NCI-H1694 treated with DMSO at 0.1 percent for 48 hours (cell line): ENCODE measurements at regions not wholly inside any gene's neighbourhood (a gene's known extent, or its start where the extent isn't known, plus 50 kb on each side); places are given as distances from the start of the nearest gene placed in this dataset.
A peak's percentile ranks its signal among the peaks of the same experiment; 100 is the strongest.
"Not testable (repeated sequence)": the region's sequence is repeated elsewhere in the genome, so short reads cannot be mapped to it uniquely, and the experiment has no call there.

Source experiments
- DNase-seq: peaks from one replicate; lab custom pipeline; 2025; lab: John Stamatoyannopoulos, UW

GRCh38 chr12:107590814-107591375, 94.7 kb upstream of the PWP1 start:
- DNase-seq, result no peak

GRCh38 chr12:107593713-107594381, 91.8 kb upstream of the PWP1 start:
- DNase-seq, result no peak

GRCh38 chr12:107594995-107595394, 90.6 kb upstream of the PWP1 start:
- DNase-seq, result no peak

GRCh38 chr12:107597695-107598410, 87.7 kb upstream of the PWP1 start:
- no peak for DNase-seq

- no peak for DNase-seq
Observed at GRCh38 chr12:107598906-107599305, 86.7 kb upstream of the PWP1 start.

GRCh38 chr12:107600581-107601144, 84.9 kb upstream of the PWP1 start:
- peak; percentile 47 for DNase-seq

GRCh38 chr12:107602446-107602845, 83.2 kb upstream of the PWP1 start:
- no peak for DNase-seq

- DNase-seq, result no peak
Observed at GRCh38 chr12:107605293-107605692, 80.3 kb upstream of the PWP1 start.

GRCh38 chr12:107607464-107608392, 77.9 kb upstream of the PWP1 start:
- peak; percentile 39 for DNase-seq

- DNase-seq, result not testable (repeated sequence)
Observed at GRCh38 chr12:107608779-107609178, 76.8 kb upstream of the PWP1 start.

- DNase-seq, result peak; percentile 29
Observed at GRCh38 chr12:107610021-107610859, 75.4 kb upstream of the PWP1 start.

- DNase-seq, result no peak
Observed at GRCh38 chr12:107612508-107612907, 73.1 kb upstream of the PWP1 start.

GRCh38 chr12:107616941-107617340, 68.7 kb upstream of the PWP1 start:
- DNase-seq, result no peak

- DNase-seq, result no peak
Observed at GRCh38 chr12:107618106-107618505, 67.5 kb upstream of the PWP1 start.

- DNase-seq, result no peak
Observed at GRCh38 chr12:107619831-107620230, 65.8 kb upstream of the PWP1 start.

GRCh38 chr12:107622001-107622400, 63.6 kb upstream of the PWP1 start:
- DNase-seq, result no peak

GRCh38 chr12:107624493-107624892, 61.1 kb upstream of the PWP1 start:
- DNase-seq, result no peak

GRCh38 chr12:107631715-107632114, 53.9 kb upstream of the PWP1 start:
- no peak for DNase-seq

- no peak for DNase-seq
Observed at GRCh38 chr12:107632246-107632645, 53.4 kb upstream of the PWP1 start.

- no peak for DNase-seq
Observed at GRCh38 chr12:107634530-107634929, 51.1 kb upstream of the PWP1 start.

- no peak for DNase-seq
Observed at GRCh38 chr12:107635139-107635538, 50.5 kb upstream of the PWP1 start.
